ENCODE measurements at regions not wholly inside any gene's neighbourhood (a gene's known extent, or its start where the extent isn't known, plus 50 kb on each side); places are given as distances from the start of the nearest gene placed in this dataset.

DNA sequence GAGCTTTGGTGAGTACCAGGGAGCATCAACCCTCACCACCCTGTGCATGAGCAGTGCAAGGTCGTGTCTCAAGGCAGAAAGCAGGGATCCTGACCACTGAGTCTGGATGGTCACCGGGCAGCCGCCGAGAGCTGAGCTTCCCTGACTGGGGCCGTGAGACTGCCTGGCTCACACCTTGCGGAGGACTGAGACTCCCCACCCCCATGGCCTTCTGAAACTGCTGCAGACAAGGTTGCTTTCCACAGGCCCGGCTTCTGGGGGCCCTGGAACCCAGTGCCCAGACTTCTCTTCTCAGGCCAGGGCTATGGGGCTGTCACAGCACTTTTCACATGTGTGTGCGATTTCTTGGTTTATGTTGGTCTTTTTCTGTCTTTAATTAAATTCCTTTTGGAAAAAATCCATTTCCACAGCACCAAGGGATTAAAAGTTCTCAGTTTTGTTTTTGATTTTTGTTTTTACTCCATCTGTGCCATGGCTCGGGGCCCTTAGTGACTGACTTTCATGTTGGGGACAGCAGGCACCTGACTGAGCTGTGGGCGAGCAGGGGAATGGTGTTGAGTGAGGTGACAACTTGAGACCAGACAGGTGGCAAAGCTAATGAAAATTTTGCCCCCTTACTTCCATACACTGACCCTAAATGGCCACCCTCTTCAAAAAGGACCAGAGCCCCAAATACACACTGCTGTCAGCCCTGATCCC is 297.9 kb downstream of the CYP26B1 start:
- TF ChIP-seq POLR2AphosphoS5 (IDR thresholded peaks at IDR 0.05; ENCODE audit: low read depth, low read length) (no peak), POLR2A (IDR thresholded peaks at IDR 0.05; ENCODE audit: low read depth, low read length) (no peak)
